ENCODE measurements at regions not wholly inside any gene's neighbourhood (a gene's known extent, or its start where the extent isn't known, plus 50 kb on each side); places are given as distances from the start of the nearest gene placed in this dataset.

DNA sequence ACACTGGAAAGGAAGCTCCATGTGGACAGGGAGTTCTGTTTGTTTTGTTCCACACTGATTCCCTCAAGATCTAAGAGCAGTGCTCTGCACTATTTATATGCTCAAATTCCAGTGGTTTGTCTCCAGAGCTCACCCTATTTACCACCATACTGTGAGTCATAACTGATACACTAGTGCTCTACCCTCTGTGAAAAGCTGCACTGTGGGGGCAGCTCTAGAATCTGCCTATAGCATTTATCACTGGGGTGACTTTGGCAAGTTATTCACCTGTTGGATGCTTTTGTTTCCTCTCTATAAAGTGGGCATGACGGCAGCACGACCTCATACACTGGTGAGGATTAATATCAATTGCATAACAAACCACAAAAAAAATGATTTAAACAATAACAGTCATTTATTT is 307.8 kb downstream of the NR2F1-AS1 start:
- no peak for FAIRE-seq

DNA sequence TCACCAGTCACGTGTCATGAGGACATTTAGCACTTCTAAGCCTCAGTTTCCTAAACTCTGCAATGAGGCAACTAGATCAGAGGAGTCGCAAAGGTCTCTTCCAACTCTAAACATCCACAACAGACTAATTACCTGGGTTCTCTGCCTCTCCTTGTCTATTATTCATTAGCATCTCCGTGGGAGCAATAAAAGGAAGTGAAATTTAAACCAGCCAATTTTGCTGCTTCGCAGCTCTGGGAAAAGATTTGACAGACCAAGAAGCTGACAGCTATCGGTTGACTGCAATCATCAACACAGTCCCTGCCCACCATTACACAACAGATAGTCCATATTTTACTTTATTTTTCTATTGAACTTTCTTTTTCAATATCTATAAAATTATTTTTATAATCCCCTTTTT is 308.9 kb downstream of the NR2F1-AS1 start:
- no peak for FAIRE-seq

DNA sequence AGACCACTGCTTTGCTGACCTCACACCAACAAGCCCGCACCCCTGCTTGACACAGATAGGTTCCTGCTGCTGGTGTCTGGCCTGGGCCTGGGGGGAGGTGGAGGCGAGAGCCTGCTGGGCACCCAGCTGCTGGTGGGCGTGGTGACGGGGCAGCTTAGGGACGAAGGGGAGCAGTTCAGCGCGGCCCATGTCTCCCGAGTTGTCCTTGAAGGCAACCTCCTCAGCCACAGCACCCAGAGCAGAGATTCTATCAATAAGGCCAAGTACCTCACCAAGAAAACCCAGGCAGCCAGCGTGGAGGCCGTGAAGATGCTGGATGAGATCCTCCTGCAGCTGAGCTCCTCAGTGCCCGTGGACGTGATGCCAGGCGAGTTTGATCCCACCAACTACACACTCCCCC is 313.3 kb downstream of the NR2F1-AS1 start:
- FAIRE-seq = no peak

DNA sequence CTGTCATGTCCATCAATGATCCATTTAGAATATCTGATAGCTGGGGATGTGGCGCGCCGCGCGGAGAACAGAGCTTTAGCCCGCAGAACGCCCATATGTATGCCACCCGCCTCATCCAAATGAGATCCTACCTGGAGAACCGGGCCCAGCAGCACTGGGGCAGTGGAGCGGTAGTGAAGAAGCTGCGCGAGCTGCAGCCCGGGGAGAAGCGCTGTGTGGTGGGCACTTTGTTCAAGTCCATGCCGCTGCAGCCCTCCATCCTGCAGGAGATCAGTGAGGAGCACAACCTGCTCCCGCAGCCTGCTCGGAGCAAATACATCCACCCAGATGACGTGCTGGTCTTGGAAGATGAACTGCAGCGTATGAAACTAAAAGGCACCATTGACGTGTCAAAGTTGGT is 313.7 kb downstream of the NR2F1-AS1 start:
- no peak for FAIRE-seq

DNA sequence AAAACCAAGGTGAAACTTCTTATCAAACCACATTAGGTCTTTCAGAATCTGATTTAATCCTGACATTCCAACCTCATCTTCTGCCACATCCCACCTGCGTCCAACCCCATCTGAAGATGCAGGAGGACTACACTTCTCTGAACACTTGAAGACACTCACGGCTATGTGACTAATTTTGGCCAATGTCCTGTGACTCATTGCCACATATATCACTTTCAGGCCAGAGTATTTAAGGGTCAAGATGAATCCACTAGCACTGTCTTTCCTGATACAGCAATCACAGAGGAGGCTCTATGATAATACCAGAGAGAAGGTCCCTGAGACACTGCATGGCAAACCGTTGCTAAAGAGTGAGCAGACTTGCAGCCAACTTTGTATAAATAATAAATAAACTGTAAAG is 323.4 kb downstream of the NR2F1-AS1 start:
- no peak for FAIRE-seq

DNA sequence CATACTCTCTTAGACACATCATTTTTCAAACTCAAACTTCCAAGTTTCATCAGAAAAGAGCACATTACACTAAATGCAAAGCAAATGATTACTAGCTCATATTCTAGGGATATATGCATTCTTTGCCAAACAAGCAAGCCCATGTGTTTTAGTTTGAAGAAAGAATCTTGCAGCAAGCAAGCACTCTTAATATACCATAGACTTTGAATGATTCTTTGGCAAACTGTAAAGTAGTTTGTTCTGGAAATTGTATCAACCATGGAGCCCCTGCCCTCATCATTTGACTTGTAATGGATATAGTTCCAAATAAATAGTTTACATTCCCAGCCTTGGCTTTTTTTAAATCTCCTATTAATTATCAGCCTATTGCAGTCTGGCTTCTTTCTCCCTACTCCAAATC is 325.2 kb downstream of the NR2F1-AS1 start:
- no peak for FAIRE-seq

DNA sequence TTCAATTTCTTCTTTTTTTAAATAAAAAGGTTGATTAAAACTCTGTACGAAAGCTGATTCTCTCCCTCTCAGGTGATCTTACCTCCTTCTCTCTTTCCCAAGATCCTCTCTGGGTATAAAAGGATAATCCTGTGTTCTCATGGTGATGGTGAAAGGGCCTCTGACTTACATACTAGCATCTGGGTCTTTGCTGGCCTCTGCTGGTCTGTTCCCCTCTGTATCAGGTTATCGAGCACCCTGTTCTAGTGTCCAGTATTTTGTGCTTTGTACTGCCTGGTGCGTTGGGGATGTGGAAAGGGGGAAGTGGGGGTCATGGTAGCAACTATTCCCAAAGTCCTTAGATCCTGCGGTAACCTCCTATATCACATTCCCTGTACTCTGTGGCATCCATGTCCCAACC is 328.9 kb downstream of the NR2F1-AS1 start:
- no peak for FAIRE-seq

DNA sequence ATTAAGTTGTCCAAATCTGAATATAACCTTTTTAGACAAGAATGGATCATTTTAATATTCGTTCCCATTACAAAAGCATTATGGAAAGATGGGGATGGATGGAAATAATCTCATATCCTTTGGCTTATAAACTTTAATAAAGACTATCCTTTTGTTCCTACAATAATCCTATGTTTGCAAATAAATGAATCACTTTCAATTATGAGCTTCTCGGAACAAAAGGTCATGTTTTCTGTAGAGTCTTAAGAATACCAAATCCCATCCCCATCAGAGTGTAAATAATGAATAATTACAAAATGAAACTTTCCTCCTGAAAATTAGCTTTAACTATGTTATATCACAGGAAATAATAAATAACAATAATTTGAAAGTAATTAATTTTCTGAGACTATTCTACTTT is 329.7 kb downstream of the NR2F1-AS1 start:
- FAIRE-seq = no peak

DNA sequence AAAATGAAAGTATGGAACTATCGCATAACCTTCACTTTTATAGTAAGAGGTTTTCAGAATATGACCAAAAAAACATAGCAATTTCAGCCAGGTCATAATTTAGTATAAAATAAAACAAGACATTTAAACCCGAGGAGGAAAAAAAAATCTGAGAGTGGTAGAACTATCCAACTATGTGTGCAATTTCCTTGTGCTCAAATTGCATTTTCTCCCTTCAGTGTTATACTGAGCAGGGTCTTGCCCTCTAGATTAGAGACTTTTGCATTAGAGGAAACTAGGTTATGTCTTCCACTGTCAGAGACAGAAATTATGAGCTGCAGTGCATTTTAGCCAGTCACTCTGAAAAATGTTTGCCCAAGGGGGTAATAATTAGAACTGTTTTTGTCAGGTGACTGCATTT is 330.6 kb downstream of the NR2F1-AS1 start:
- no peak for FAIRE-seq

DNA sequence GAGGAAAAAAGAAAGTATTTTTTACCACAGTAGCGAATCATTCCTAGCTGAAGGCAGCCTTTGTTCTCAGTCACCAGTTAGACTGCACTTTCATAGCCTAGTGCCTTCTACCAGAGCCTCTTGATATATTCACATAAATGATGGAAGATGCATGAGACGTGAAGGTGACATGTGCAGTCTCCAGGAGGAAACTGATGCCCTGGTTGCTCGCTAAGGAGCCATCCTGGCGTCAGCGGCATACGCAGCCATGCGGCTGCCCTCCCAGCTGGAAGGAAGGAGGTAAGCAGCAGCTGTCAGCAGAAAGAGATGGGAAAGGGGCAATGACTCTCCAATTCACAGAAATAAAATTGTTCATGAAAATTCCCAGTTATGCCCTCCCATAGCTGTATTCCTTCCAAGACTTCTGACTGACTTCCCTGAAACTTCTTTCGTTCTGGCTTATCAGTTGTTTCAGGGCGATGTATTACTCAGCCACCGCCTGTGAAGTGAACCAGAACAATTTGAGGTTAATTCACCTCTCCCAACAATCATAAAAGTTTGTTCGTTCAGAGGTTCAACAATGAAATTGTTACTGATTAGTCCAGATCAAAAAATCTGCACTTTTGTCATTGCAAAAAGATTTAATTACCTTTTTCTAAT is 331.2 kb downstream of the NR2F1-AS1 start:
- no peak for FAIRE-seq

DNA sequence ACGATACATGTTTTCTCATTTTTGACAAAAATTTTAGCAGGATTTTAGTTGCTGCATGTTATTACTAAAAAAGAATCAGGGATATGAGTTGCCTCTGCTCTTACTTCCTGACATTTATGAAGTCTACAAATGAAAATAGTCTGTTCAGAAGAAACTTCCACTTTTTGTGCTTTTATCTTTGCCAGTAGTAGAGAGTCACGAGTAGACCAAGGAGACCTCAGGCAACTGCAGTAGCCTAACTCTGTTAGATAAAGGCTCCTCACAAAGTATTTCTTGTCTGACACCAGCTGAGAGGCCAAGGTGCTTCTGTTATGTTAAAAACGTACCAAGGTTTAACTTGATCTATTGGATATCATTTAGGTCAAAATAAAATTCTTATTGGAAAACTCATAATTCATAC is 333.9 kb downstream of the NR2F1-AS1 start:
- no peak for FAIRE-seq

DNA sequence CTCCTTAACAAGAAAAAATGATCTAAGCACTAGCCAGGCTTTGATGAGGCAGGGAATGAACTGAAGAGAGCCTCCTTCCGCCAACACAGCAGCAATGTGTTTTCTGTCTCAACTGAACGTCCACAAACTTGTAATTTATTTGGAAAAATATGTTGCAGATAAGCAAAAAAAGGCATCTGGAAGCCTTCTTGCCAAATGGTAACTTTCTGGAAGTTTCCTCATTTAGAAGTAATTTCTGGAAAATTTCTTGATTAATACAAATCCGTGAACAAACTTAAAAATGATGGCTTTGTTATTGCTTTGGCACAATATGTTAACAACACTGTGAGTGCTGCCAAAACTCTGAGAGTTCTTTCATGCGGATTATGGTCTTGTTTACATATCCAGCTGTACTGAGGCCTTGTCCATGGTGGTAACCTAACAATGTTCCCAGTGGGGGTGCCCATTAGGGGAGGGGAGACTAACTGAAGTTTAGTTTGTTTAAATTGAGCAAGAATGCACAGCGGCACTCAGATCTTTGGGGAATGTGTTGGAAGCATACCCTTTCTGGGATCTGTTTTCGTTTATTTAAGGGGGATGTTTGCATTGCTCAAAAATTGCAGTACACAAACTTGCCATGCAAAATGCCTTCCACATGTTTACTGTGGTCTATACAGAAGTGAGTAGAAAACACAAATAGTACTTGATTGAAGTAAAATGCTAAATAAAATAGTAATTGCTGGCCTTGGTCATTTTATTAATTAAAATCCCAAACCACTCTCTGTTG is 334.7 kb downstream of the NR2F1-AS1 start:
- FAIRE-seq = no peak

DNA sequence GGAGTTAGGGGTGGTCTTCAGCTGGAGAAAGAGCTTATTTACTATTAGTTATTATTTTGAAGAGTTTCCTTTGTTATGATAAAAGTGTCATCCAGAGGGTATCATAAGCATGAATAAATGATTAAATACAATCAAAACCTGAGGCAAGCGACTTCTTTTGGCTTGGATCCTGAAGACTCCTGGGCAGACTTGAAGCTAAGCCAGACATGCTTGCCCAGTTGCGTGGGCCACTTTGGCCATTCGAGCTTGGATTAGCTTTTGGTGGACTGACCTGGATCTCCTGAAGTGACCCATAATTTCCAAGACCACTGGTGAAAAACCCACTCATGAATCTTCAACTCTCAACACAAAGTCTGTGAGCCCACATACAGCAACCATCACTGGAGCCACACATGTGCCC is 335.8 kb downstream of the NR2F1-AS1 start:
- no peak for FAIRE-seq

DNA sequence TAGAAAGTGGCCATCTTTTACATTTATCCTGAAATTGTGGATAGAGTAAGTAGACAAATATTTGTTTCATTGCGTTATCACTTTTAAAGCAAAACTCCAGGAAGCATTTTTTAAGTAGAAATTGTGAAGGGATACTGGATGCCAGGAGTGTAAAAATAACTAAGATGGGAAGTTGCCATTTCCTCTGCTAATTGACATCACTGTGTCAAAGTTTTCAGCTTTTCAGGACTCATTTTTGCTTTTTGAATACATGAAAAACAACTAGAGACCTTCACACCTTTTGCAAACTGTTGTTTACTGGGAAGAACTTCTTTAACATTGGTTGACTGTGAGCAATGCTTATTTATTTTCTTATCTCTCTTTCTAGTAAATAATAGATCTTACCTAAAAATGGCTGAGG is 337.5 kb downstream of the NR2F1-AS1 start:
- no peak for FAIRE-seq

DNA sequence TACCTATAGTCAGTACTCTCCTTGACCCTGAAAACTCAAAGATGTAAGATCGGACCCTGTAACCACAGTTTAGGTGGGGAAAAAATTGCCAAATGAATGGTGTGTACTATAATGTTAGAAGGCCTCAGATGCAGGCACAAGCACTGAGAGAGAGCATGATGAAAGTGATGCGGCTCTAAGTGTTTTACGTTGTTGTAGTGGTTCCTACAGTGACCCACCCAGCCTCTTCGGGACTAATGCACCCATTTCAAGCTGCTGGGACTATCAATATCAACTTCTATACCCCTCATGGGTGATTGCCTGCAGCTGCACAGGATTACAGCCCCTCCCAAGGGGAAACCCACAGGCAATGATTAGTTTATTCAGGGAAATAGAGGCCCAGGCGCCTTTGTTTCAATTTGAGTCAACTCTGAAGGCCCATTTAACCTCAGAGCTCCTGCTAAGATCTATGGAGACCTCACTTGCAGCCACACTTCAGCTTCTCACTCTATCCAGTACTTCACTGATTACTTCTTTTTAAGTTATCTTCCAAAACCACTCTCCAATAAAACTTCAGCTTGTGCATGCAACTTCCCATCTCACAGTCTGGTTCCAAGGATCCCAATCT is 340.7 kb downstream of the NR2F1-AS1 start:
- FAIRE-seq = no peak

DNA sequence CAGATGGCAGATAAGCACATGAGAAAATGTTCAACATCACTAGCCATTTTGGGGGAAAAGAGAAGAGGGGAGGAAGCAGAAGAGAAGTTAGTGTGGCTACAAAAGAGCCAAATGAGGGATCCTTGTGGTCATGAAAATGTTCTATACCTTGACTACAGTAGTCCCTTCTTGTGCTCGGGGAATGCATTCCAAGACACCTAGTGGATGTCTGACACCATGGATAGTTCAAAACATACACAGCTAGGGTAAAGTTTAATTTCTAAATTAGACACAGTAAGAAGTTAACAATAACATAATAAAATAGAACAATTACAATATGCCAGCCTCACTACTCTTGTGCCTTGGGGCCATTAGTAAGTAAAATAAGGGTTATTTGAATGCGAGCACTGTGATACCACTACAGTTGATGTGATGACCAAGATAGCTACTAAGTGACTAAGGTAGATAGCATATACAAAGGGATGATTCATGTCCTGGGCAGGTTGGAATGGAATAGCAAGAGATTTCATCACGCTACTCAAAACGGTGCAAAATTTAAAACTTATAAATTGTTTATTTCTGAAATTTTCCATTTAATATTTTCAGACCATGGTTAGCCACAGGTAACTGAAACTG is 344.1 kb downstream of the NR2F1-AS1 start:
- no peak for FAIRE-seq

DNA sequence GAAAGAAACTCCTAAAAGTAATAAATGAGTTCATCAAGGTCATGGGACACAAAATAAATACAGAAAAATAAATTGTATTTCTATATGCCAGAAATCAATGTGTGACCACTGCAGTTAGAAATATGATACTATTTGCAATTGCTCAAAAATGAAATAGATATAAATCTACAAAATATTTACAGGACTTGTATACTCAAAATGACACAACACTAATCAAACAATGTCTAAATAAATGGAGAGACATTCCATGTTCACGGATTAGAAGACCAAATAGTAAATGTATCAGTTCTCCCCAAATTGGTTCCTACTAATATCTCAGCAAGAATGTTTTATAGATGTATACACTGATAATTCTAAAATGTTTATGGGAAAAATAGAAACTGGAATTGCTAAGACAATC is 345.3 kb downstream of the NR2F1-AS1 start:
- no peak for FAIRE-seq

DNA sequence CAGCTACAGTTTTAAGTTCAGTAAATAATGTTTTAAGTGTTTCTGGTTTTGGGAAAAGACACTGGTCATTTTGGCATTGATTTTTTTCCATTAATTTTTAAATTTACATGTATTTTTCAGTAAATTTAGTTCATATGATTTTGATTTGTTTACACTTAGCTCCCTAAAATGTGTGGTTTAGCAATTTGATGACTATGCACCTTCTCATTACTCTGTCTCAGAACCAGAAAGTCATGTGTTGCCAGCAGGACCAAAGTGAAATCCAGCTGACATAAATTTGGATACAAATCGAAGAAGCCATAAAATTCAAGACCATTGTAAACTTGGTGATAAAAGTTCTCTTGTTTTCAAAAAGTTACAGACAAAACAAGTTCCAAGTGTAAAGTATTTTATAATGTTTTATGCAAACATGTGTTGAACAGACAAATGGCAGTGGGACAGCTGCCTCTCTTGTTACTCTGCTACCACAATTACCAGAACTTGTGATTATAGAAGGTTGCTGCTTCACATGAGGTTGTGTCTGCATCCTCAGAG is 354.8 kb downstream of the NR2F1-AS1 start:
- no peak for FAIRE-seq

DNA sequence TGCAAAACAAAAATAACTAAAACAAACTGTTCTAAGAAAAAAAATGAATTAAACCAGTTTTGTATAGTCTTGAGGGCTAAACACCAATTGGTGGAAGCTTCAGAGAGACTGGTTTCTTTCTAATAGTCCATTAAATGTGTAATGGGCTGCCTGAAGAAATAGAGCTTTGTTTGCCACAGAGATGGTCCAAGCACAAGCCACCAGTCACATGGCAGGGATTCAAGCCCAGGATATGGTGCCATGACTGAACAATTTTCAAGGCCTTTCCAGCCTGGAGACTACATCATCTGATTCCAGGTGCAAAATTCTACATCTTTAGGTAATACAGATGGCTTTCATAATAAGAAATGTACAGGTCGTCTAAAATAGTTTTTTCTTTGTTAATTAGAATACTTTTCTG is 355.3 kb downstream of the NR2F1-AS1 start:
- FAIRE-seq = no peak

DNA sequence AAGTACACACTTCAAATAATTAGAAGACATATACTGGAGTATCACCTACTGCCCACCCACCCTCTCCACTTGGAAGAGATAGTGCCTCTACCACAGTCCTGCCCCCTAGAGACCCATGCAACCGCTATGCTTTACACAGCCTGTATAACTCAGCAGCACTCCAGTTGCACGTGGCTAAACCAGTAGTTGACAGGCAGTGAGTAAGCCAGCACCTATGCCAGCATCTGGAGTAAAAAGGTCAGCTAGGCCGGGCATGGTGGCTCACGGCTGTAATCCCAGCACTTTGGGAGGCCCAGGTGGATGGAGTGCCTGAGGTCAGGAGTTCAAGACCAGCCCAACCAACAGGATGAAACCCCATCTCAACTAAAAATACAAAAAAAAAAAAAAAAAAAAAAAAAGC is 356.4 kb downstream of the NR2F1-AS1 start:
- FAIRE-seq = no peak

DNA sequence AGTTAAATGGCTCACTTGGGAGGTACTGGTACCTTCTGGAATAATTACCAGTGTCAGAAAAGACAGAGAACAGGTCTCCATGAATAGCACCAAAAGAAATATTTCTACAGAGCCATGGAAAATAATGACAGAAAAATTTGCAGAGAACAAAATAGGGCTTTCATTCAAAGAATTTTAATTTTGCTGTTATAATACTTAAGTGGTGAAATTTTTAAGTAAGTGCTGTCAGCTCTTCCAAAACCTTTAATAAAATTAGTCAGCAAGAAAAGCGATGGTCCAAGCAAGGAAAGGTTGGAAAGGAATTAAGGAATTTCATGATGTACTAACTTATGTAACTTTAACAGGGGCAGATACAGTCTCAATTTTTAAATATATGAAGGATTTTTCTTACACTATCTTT is 359.2 kb downstream of the NR2F1-AS1 start:
- FAIRE-seq = no peak

DNA sequence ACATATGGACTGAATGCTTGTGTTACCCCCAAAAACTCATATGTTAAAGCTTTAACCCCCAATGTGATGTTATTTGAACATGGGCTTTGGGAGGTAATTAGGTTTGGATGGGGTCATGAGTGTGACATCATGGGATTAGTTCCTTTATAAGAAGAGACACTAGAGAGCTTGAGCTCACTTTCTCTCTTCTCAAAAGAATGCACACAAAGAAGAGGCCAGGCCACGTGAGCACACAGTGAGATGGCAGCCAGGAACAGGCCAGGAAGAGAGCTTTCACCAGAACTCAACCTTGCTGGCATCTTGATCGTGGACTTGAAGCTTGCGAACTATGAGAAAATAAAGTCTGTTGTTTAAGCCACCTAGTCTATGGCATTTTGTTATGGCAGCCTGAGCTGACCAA is 360.6 kb downstream of the NR2F1-AS1 start:
- no peak for FAIRE-seq

DNA sequence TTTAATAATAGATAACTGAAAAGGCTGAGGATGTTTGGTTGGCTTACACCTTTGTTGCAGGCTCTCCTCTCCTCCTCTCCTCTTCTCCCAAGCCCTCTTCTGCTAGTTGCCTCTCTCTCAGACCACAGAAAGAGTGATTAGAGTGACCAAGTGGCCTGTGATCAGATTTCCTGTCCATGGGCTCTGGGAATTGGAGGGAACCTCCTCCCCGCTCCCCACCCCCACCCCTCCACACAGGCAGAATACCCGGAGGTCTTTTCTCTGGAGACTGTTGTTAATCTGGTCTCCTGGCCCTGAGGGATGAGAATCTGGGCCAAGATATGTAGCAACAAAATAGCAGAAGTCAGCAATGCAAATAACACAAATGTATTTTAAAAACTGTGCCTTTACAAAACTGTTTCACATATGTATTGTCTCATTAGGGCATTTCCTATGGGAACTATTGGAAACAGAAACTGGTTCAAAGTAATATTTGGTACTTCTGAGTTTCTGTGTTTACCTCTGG is 361.3 kb downstream of the NR2F1-AS1 start:
- FAIRE-seq = no peak
